IPS DF 19.7 (cell line): ENCODE measurements at regions not wholly inside any gene's neighbourhood (a gene's known extent, or its start where the extent isn't known, plus 50 kb on each side); places are given as distances from the start of the nearest gene placed in this dataset.

ENCODE experiments used
- DNase-seq: peaks from one replicate; pipeline ENCODE4 v3.0.0-alpha.2; 2013; ENCODE audit warnings: low read depth, low spot score

- no peak for DNase-seq
Observed at GRCh38 chrX:6694221-6694620, 159.3 kb upstream of the VCX3A start.

DNA sequence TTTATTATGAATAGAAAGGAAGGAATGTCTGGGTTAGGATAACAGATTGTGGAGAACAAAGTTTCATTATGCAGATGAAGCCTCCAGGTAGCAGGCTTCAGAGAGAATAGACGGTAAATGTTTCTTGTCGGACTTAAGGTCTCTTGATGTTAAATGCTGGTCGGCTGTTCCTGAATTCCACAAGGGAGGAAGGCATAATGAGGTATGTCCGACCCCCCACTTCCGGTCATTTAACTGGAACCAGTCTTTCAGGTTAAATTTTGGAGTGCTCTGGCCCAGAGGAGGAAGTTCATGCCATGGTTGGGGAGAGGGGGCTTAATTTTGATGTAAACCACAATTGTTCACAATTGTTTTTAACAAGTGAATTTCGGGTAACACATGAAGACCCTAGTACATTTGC lies 158.1 kb upstream of the VCX3A start:
- peak; percentile 71 for DNase-seq

- DNase-seq: no peak
Observed at GRCh38 chrX:6685489-6685888, 150.6 kb upstream of the VCX3A start.

- DNase-seq: no peak
Observed at GRCh38 chrX:6683353-6683752, 148.4 kb upstream of the VCX3A start.

GRCh38 chrX:6681521-6682145 lies 146.7 kb upstream of the VCX3A start:
- DNase-seq: no peak

DNA sequence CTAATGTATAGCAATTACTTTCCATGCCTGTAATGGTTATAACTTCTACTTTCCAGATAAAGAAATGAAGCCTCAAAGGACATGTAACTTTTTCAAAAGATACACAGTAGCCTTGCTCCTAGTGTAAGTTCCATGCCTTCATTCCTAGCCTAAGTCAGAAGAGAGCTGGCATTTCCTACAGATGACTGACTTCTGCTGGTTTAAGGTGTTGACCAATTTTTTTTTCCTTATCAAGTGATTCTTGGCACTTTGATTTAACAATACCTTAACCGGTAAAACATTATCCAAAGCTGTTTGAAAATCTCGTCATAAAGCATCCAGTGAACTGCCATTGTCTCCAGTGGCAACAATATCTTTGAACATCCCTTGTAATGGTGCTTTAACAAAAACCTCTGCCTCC lies 145.1 kb upstream of the VCX3A start:
- DNase-seq: no peak

- no peak for DNase-seq
Observed at GRCh38 chrX:6679550-6679949, 144.6 kb upstream of the VCX3A start.

GRCh38 chrX:6678313-6678712 lies 143.4 kb upstream of the VCX3A start:
- DNase-seq: no peak

GRCh38 chrX:6674734-6675133 lies 139.8 kb upstream of the VCX3A start:
- DNase-seq: no peak

GRCh38 chrX:6667048-6667768 lies 132.3 kb upstream of the VCX3A start:
- DNase-seq: no peak

DNA sequence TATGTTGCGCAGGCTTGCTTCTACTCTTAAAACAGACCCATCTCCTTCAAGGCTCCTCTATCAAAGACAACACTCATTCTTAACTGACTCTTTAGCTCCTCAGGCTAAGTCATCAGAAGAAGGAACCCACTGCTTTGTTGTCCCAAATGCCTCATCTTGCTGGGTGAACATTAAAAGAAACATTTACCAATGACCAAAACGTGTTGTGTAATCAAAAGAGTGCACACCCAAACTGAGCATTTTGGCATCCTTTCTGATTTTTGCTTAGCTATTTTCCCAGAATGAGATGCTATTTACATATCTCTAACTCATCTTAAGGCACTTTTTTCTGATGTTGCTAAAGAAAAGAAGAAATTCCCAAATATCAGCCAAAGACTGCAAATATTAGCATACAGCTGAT lies 131.7 kb upstream of the VCX3A start:
- no peak for DNase-seq

DNA sequence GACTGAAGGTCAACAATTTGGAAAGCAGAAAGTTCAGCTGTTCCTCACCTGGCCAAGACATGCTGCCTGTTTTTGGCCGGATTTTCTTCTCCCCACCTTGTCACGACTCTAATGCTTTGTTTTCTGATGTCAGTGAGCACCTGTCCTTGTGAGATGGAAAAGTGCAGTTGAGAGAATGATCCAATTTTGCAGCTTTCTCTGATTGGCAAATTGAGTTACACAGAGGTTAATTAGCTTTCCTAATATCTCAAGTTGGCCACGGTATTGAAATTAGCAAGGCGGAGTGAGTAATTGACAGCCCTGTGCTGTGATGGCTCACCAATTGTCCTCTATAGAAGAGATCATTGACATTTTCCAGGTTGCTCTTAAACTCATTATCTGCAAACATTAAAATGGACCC lies 126.8 kb upstream of the VCX3A start:
- DNase-seq: no peak

DNA sequence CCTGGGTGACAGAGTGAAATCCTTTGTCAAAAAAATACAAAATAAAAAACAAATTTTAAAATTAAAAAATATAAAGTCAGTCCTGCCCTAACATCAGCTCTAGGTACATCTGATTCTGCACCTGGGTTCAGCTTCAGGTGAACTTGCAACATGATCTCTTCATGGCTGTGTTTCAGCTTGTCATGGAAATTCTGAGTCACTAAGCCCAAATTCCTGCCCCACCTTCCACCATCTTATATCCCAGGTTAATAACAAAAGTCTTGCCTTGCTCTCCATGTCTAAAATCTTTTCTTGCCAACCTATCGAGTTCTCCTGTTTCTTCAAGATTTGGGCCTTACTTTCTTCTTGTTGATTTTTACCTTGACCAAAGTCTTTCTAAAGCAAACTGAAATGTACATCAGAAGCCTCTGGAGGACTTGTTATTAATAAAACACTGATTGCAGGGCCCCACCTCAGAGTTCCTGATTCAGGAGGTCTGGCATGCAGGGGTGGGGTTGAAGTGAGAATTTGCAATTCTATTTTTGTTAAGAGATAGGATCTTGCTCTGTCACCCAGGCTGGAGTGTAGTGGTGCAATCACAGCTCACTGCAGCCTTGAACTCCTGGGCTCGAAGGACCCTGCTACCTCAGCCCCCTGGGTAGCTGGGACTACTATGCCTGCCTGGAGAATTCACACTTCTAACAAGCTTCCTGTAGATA lies 125.8 kb upstream of the VCX3A start:
- no peak for DNase-seq

DNA sequence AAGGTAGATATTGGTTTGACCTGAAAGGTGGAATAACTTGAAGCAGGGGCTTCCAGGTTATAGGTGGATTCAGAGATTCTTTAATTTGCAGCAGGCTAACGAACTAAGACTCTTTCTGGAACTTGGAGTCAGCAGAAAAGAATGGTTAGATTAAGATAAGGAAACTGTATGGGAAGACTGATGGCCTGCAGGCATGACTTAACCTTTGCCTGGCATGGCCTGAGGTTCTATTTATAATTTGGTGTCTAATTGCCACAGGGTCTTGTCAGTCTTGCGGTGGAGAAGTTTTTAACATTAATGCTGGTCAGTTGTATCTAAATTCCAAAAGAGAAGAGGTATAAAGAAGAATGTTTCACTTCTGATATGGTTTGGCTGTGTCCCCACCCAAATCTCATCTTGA lies 110.3 kb upstream of the VCX3A start:
- DNase-seq: no peak

DNA sequence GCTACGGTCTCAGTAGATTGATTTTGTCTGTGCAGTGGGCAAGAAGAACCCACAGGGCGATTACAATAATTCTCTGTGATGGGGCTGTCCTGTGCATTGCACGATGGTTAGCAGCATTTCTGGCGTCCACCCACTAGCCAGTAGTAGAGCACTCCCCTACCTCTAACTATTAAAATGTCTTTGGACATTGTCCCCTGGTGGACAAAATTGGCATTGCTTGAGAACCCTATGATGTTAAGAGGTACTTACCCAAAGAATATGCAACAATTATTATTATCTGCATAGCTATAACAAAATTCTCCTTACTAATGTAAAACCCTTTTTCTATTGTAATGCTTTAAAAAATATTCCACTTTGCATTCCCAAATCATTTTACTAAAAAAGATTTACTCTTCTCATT lies 109.5 kb upstream of the VCX3A start:
- no peak for DNase-seq

GRCh38 chrX:6640727-6641126 lies 105.8 kb upstream of the VCX3A start:
- no peak for DNase-seq

DNA sequence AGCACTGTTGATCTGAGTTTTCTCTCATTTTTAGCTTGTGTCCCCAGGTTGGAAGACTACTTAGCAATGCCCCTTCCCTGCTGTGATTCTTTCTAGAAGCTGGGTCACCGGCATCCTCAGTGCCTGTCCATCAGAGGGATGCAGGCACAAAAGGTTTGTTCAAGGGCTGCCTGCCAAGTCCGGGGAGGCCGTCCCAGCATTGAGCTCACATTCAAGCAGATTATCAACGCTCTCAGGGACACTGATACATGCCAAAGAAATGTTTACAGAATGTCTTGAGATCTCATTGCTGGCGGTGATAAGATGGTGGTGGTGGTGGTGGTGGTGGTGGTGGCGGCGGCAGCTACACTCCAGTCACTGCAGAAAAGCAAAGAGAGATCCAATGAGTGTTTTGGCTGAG lies 79.6 kb upstream of the VCX3A start:
- no peak for DNase-seq

DNA sequence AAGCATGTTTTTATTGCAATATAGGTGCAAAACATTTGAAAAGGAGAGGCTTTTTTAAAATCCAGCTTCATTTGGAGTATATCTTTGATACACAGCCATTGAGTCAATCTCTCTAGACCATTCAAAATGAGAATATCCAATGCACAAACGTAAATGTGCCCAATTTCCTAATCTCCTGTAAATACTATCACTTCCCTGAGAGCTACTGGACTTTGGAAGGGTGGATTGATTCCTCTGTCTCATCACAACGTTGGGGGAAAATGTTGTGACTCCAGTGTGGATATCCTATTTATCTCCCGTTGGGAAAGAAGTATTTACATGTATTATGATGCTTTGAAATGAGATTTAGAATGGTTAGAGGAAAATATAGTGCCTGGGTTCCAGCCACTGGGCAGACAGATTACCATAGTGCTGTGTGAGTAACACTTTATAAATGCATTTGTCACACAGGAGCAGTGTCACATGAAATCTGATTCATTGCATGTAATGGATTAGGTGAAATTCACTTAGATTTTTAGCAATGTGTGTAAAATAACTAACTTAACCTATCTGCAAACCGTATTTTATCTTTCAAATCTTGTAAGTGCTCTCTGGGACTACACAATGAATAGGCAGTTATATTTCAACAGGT lies 64.4 kb upstream of the VCX3A start:
- no peak for DNase-seq
